GM19467 (cell line): ENCODE measurements at regions not wholly inside any gene's neighbourhood (a gene's known extent, or its start where the extent isn't known, plus 50 kb on each side); places are given as distances from the start of the nearest gene placed in this dataset.

Experiments used
- ATAC-seq: cut with Tn5 transposase; IDR thresholded peaks from one replicate; pipeline ENCODE4 v1.9.1; 2021; ENCODE audit warnings: mild to moderate bottlenecking, moderate library complexity; ENCODE audit not compliant: unreplicated experiment

DNA sequence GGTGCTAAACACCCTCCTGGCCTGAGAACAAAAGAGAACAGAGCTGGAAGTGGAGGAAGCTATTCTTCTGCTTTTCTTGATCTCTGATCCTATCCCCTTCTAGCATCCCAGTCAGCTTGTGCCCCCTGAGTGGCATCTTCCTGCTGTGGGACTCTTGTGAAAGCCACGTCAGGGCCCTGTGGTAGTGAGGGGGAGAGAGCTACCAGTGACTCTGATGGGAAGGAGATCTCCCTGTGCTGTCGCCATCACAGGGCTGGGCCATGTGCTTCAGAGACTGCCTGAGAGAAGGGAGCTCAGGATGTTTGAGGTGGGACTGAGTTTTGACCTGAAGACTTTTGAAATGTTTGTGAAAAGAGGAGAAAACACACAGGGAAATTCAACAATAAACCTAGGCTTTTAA lies 107.6 kb upstream of the FUT8 start:
- no peak for ATAC-seq

DNA sequence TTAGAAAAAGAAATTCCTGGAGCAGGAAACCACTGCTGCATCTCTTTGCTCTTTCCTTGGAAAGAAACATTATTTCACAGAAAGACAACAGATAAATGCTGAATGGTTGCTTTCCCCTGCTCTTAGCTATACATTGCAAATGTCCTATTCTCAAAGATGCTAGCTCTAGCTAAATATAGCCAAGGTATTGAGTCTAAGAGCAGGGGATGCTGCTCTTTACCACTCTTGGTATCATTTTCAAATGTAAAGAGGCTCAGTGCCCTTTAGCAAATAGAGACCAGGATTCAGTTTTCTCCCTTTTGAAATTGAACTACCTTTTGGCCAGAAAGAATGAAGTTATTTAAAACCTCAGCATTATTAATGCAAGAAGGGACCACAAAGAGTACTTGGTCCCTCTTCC lies 104.0 kb upstream of the FUT8 start:
- ATAC-seq: no peak

DNA sequence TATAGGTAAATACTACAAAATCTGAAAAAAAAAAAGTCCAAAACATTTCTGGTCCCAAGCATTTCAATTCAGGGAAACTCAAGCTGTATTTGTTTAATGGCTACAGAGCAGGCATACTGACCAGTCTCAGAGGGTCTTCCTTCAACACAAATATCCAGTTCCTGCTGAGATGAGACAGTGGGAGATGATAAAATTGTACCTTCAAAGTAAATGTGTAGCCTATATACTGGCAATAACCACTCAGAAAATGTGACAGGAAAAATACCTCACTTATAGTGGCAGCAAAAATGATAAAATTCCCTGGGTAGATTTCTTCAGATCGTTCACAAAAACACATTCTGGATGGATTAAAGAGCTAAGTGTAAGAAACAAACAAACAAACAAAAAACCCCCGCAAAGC lies 102.0 kb upstream of the FUT8 start:
- ATAC-seq: no peak

DNA sequence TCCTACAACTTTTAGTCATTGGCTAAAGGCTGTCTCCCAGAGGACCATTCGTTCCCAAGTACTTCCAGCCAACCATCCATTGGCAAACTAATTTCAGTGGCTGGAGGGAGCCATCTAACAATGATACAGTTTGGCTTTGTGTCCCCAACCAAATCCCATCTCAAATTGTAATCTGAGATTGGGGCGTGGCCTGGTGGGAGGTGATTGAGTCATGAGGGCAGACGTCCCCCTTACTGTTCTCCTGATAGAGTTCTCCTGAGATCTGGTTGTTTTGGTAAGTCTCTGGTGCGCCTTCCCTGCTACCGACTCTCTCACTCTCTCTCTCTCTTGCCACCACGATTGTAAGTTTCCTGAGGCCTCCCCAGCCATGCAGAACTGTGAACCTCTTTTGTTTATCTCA lies 99.7 kb upstream of the FUT8 start:
- ATAC-seq: no peak

DNA sequence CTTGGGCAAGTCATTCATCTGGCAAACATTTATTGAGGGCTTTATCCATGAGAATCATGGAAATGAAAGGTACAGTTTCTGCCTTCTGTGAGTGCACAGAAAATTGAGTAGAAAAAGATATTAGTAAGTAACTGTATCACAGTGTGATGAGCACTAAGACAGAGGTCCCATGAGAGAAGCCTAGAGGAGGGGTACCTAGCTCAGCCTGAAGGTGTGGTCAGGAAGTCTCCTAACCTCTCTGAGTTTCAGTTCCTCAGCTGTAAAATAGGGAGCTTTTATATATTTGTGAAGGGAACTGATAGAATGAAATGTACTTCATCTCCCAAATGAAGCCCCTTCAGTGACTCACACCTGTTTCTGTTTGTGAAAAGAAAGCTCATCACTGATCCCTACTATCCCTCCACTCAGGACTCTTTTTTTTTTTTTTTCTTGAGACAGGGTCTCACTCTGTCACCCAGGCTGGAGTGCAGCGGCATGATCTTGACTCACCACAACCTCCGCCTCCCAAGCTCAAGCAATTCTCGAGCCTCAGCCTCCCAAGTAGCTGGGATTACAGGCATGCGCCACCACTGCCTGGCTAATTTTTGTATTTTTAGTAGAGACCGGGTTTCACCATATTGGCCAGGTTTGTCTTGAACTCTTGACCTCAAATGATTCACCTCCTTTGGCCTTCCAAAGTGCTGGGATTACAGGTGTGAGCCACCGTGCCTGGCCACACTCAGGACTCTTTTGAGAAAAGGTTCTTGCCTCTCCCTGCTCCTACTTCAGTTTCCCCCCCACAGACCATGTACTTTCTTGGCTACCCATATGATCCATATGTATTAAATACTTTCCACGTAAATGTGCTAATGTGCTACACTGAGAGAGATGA lies 93.7 kb upstream of the FUT8 start:
- ATAC-seq: no peak

DNA sequence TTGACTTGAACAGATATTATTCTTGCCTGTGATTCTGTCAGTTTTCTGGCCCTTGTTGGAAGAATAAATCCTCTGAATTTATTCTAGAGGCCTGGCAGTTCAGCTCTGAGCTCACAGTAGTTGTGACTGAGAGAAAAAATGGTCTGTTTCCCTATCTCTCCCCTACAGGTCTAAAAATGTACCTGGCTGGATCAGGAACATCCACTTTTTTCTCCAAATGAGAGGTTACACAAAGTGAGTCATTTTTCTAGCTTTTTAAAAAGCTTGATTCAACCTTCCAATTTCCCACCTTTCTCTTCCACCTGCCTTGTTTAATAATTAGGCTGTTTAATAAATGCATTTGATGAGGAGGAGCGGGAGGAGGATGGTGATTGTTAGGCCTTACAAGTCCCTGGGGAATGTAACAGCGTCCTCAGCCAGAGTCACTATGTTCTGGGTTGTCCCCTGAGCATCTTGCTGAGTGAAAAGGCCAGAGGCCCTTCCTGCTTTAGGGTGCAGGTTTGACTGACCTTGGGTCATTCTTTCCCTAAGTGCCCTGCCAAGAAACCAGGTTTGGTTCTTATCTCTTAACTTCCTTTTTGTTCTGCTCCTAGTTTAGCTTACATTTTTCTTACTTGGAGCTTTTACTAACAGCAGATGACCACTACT lies 91.7 kb upstream of the FUT8 start:
- no peak for ATAC-seq

DNA sequence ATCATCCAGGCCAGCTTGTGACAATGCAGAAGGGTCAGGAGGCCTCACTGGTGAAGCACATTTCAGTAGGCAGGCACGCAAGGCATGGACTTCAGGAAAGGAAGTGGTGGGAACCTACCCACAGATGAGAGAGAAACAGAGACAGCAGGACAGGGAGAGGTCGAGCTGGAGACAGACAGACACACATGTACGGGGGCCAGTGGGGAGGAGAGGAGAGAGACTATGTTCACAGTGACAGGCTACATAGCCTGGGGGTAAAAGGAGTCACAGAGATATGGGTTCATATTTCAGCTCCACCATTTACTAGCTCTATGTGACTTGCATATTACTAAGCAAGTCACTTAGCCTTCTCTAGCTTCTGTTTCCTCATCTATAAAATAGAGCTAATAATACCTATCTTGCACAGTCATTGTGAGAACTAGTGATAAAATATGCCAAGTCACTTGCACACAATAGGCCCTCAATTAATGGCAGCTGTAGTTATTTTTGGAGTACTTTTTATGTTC lies 91.1 kb upstream of the FUT8 start:
- no peak for ATAC-seq

DNA sequence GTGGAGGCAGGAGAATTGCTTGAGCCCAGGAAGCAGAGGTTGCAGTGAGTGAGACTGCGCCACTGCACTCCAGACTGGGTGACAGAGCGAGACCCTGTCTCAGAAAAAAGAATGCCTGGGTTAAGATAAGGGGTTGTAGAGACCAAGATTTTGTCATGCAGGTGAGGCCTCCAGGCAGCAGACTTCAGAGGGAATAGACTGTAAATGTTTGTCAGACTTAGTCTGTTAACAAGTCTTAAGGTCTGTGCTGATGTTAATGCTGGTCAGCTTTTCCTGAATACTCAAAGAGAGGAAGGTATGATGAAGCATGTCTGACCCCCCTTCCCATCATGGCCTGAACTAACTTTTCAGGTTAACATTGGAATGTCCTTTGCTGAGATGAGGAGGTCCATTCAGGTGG lies 83.0 kb upstream of the FUT8 start:
- no peak for ATAC-seq

DNA sequence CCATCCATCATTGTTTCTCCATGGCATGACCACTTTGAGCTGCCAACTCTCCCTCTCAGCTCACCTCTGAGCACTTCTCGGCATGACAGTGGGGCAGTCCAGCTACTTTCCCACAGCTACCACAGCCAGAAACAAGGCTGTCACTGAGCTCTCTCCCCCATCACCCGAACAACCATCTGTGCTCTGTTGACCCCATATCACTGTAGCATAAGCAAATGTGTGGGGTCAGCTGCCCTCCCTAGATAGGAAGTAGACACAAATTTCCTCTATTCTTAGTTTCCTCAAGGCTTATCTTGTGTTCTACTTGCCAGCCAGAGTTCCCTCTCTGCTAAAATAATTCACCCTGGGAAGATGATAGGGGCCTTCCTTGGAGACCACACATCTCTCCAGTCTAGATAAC lies 82.6 kb upstream of the FUT8 start:
- no peak for ATAC-seq

DNA sequence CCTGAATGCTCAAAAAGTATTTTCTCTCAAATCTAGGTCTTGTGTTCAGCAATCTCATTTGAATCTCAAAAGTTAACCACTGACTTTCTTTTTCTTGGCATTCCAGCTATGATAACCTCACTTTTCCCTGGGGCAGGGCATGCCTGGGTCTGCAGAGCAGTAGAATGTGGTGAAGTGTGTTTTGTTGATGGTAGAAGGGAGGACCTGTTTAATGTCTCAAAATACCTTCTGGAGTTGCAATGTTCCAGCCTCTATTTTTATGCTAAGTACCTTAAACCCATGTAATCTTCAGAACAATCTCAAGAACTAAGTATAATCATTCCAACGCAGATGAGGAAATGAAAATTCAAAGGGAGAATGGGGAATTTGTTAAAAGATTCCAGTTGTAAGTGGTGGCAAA lies 82.1 kb upstream of the FUT8 start:
- no peak for ATAC-seq

DNA sequence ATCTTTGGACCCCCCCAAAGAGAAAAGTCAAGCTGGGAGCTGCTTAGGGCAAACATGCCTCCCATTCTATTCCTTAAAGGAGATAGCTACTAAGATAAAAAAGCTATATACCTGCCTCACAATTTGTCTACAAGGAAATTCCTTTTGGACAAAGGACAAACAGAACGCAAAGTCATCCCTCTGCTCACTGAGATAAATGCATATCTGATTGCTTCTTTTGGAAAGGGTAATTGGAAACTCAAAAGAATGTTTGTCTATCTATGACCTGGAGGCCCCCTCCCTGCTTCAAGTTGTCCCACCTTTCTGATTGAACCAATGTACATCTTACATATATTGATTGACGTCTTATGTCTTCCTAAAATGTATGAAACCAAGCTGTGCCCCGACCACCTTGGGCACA lies 80.9 kb upstream of the FUT8 start:
- no peak for ATAC-seq

DNA sequence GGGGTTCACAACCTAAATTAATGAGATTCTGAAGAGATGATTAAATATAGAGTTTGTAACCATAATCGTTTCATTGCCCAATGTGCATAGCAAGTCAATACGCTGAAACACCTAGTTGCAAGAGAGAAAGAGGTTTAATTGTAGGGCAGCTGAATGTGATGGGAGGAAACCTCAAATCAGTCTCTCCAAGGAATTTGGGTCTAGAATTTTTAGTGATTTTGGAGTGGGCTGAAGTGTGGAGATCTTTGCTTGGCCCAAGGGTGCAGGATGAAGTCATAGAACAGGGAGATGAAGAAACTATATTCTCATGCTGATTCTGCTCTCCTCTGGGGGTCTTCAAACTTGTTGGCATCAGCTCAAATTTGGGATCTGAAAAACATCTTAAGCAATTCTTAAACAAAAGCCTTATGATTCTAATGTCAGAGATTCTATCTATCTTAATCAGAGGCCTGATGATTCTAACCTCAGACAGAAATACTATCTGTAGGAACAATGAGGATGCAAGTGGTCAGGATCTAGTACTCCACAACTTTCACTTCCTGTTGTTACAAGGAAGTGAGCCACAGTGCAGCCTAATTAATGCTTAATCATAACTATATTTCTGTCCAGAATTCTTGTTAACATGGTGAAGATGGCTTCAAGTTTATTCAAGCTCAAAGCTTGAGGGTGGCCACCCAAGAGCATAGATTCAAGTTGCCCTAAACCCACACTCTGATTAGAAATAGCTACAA lies 80.2 kb upstream of the FUT8 start:
- ATAC-seq: no peak

DNA sequence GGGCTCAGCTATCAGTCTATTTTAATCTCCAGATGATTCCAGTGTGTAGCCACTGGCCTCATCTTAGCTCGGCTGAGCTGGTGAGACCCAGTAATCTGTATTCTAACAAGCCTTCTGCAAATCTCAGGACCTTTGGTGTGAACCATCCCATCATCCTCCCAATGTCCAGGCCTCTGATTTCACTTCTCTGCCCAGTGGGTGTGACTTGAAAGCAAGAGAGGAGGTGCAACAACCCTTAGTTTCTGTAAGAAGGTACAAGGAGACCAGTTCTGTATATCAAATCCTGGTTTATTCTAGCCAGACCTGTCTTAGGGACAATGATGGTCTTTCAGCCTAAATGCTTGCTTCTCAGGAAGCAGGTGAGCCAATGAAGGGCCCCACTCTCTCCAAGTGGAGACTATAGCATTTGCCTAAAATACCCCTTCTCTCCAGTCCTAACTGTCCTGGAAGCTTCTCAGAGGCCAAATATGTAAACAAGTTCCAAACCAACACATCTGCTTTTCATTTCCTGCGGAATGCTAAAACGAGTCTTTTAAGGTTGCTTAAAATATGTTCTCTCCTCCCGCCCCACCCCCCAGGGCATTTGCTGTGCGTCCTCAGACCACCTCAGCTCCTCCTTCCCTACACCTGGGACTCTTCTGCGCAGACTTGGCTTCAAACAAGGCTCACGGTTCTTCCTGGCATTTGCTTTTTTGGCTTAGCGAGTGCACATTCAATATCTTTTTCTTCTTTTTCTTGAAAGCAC lies 78.4 kb upstream of the FUT8 start:
- ATAC-seq: no peak

DNA sequence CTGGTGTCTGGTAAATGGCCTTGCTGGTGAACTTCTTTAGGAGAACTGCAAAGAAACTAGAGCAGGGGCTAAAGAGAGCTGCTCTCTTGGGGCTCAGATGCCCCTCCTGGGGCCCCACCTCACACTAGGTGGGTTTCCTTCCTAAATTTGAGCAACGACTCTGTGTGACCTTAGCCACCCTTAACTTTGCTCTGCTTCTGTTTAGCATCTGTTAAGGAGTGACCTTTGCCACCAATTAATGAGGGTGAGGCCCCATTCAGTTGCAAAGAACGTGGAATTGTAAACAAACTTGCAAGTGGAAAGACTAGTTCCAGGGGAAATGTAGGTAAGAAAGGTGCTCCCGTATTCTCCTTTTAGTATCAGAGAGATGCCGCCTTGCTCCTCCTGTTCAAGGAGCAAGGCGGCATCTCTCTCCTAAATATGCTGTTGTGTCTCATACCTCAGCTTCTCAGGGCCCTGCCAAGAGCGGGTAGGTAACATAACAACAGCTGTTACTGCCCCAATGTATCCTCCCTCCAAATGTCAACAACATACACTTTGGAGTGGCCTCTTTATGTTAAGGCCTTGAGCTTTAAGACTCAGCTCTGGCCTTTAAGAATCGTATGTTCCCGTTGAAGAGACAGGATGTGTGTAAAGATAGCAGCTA lies 77.6 kb upstream of the FUT8 start:
- ATAC-seq: no peak

DNA sequence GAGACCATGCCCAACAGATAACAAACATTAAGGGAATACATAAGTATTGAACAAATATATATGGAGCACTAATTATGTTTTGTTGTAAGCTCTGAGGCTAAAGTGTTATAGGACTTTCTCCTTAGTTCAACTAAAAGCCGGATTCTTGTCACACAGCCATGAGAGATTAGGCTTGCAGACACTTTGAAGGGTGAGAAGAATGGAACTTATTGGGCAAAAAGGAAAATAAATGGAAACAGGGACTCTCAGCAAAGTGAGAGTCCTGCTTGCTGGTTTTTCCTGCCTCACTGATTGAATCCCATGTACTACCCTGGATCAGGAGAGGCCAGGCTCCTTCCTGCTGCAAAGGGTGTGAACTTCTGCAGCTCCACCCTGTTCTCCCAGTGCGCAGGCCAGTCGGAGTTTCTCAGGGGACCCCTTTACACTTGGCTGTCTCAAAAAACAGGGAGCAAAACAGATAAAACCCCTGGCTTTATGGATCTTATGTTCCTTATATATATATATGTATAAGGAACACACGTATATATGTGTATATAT lies 77.1 kb upstream of the FUT8 start:
- no peak for ATAC-seq

DNA sequence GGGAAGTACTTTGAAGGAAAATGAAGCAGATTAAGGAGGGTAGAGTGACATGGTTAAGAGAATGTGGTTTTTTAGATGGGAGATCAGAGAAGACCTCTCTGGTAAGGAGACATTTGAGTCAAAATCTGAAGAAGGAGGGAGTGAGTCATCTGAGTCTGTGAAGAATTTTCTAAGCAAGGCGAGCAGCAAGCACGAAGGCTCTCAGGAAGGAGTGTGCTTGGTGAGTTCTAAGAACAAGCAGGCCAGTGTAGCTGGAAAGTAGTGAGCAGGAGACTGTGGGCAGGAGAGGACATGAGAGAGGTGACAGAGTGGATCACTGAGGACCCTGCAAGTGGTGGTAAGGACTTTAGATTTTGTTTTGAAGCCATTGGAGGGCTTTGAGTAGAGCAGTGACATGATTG lies 76.3 kb upstream of the FUT8 start:
- no peak for ATAC-seq

DNA sequence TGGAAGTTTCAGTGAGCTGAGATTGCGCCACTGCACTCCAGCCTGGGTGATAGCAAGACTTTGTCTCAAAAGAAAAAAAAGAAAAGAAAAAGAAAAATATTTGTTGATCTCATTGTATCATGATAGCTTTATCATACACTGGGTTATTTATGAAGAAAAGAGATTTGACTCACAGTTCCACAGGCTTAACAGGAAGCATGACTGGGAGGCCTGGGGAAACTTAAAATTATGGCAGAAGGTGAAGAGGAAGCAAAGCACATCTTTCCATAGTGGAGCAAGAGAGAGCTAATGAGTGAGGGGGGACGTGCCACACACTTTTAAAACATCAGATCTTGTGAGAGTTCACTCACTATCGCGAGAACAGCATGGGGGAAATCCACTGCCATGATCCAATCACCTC lies 72.7 kb upstream of the FUT8 start:
- no peak for ATAC-seq

DNA sequence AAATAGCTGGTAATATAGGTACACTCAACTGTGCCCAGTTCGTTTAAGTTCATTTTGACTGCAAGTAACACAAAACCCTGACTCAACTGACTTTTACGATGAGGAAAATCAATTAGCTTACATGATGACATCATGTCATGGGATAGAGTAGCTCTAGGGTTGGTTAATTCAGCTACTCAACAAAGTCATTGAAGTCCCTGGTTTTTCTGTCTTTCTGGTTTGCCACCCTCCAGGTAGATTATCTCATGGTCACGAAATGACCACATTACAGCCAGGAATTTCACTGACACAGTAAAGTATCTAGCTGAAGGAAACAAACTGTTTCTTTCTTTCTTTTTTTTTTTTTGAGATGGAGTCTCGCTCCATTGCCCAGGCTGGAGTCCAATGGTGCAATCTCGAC lies 68.5 kb upstream of the FUT8 start:
- no peak for ATAC-seq

DNA sequence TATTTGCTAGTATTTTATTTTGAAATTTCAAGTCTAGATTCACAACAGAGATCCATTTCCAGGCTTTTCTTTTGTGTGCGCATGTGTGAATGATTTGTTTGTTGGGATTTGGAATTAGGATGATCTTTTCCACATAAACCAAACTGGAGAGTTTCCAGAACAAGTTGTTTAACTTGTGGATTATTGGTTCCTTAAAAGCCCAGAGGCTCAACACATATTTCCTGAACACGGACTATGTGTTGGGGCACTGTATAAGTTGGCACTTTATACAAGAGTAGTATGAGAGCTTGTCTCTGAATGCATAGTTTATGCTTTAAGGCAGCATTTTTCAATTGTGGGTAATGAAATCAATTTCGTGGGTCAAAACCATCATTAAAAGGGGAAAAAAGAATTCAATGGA lies 67.3 kb upstream of the FUT8 start:
- ATAC-seq: no peak

DNA sequence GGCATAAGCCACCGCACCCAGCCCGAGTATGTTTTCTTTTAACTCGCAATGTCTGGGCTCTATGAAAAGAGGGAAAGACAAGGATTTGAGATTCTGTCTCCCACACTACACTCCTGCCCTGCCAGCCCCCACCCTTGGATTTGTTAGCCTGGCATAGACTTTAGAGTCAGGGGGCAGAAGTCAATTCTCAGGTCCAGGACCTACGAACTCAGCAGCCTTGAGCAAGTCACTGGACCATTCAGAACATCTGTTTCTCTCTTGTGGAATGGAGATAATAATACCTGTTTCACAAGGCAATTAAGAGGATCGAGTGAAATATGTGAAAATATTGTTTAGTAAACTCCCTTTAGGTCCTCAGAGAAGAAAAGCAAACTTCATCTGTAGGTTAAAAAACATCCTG lies 66.1 kb upstream of the FUT8 start:
- no peak for ATAC-seq
